Epidermal melanocyte (primary cell): ENCODE measurements at regions not wholly inside any gene's neighbourhood (a gene's known extent, or its start where the extent isn't known, plus 50 kb on each side); places are given as distances from the start of the nearest gene placed in this dataset.

ENCODE experiments used
- DNase-seq: peaks from one replicate; pipeline ENCODE4 v3.0.0; 2011; ENCODE audit warnings: low spot score; ENCODE audit not compliant: insufficient read length

DNA sequence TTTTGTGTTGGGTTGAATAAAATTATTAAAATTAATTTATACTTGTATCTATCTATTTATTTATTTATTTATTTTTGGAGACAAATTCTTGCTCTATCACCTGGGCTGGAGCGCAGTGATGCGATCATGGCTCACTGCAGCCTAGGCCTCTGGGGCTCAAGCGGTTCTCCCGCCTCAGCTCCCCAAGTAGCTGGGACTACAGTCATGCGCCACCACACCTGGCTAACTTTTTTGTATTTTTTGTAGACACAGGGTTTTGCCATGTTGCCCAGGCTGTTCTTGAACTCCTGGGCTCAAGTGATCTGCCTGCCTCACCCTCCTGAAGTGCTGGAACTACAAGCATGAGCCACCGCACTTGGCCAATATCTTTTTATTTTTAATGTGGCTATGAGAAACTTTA is 134.7 kb upstream of the SPDL1 start:
- DNase-seq, result no peak

GRCh38 chr5:169445191-169445590 is 138.4 kb upstream of the SPDL1 start:
- no peak for DNase-seq

GRCh38 chr5:169442913-169443784 is 140.4 kb upstream of the SPDL1 start:
- DNase-seq, result no peak

DNA sequence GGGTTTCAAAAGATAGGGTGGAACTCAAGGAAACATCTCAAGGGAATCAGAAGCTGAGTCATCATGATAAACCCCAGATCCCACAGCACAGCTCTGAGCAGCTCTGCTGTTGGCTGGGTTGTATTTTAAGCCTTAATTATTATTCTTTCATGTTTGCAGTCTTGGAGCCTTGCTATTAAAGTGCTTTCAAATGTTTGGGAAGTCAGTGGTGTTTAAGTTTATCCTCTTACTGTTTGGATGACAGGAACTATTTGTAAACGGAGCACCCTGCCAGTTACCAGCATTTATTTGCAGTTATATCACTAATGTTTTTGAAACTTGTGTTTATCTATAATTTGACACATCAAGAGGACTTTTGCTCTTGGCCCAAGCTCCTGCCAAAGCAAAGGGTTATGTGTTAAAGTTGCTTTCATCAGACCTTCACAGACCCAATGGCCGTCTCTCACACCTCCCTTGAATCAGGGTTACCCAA is 141.1 kb upstream of the SPDL1 start:
- no peak for DNase-seq

DNA sequence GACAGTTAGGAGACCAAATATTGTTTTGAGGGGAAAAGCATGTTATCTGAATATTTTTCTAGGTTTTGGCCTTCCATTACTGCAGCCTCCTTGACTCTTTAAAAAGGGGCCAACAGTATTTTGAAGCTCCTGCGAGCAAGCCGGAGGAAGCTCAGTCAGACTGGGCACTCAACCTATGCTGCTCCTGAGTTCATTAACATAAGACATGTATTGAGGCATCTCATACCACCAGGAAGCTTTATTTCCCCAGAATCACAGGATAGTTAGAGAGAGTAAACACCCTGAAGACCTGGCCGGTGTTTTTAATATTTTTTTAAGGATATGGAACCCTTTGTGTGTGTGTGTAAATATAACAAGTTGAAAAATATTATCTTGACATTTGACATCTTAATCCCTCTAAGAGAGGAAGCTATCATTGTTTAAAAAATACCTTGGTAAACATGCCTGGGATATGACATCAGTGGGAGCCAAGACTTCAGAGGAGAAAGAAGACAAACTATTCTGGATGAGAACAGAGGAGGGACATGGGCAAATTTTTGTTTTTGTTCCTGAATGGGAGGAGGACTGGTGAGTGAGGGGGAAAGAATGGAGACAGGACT is 139.3 kb upstream of the SLIT3 start:
- DNase-seq, result no peak

DNA sequence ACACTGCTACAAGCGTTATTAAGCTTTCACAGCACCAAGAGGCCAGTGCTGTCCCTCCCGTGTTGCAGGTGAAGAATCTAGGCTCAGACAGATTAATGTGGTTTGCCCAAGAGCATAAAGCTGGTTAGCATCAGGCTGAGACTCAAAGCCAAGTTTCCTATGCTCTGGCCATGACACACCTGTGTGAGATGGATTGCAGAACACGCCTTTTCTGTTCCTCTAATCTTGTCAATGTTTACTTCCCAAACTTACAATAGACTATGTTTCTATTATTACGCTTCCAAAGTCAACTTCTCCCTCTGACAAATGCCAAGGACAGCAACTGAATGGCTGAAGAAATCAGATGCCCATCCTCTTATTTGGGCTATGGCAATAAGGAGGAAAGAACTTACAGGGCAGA is 138.4 kb upstream of the SLIT3 start:
- DNase-seq, result no peak

GRCh38 chr5:169435506-169436229 is 134.7 kb upstream of the SLIT3 start:
- no peak for DNase-seq

- DNase-seq, result no peak
Measured at GRCh38 chr5:169433221-169433651, 132.3 kb upstream of the SLIT3 start.

DNA sequence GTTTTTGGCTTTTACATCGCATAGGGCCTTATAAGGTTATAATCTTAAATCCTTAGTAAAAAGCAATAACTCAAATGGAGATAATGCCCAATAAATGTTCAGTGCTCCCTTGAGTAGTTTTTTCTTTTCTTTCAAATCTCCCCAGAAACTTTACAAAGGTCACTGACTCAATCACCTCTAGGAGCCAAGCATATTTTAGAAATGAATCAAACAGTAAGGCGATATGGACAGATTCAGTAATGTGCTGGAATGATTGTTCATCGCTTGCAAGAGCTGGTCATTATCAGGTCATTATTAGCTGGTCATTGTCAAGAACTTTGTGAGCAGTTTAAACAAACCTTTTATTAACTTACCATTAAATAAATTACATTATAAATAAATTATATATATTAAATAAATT is 130.4 kb upstream of the SLIT3 start:
- DNase-seq, result no peak

GRCh38 chr5:169430671-169431070 is 129.7 kb upstream of the SLIT3 start:
- DNase-seq, result no peak

DNA sequence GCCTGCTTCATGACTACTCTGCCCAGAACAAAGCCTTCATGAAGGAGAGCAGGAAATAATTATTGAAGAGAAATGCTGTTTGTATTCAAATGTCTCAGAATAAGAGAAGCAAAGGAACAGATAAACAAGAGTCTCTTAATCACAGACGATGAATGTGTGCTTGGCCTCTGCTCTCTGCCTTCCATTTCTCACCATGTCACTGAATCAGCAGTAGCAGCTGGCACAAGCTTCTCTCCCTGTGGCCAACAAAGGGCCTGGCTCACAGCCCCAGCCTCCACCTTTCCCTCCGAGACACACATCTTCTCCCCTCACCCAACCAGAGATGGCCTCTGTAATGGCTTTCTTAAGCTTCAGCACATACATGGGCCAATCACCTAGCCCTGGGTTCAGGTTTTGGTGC is 128.1 kb upstream of the SLIT3 start:
- DNase-seq, result no peak

DNA sequence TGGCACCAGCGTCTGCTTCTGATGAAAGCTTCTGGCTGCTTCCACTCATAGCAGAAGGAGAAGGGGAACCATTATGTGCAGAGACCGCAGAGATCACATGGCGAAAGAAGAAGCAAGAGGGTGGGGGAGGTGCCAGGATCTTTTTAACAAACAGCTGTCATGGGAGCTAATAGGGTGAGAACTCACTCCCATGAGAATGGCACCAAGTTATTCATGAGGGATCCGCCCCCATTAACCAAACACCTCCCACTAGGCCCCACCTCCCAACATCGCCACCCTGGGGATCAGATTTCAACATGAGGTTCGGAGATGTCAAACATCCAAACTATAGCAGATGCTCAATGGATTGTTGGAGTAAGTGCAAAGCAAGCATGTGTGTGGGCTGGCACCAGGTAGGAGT is 125.8 kb upstream of the SLIT3 start:
- no peak for DNase-seq

GRCh38 chr5:169424670-169425378 is 123.9 kb upstream of the SLIT3 start:
- DNase-seq, result no peak

DNA sequence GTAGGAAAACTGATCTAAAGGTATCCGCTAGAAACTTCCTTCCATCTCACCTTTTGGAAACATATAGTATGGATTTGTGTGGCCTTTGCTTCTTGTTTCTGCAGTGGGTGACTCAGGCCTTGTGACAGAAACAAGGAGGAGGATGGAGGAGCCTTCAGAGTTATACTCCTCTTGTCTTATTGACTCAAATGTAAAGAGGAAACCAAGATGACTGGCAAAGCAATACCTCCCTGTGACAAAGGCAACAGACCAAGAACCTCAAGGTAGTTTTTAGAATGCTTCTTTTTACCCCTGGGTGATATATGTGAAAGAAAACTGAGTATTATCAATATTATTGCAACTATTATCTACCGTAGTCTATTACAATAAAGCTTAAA is 123.3 kb upstream of the SLIT3 start:
- DNase-seq, result no peak

GRCh38 chr5:169423580-169424278 is 122.8 kb upstream of the SLIT3 start:
- no peak for DNase-seq

DNA sequence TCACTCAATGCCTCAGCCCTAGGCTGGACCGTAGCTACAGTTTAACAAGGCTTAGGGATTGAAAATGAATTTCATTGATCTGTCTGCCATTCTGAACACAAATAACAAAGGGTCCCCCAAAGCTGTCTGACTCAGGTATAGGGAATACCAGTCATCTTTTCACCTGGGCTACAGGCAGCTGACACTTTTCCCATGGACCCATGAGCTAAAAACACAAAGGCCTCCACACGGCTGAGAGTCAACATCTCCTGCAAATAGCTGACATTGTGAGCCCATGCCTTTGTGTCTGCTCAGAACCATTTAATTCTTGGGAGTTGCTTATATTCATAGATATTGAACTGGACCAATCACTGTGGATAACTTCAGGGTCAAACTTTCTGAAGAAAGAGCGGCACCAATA is 121.1 kb upstream of the SLIT3 start:
- no peak for DNase-seq

- DNase-seq, result no peak
Measured at GRCh38 chr5:169421677-169422076, 120.7 kb upstream of the SLIT3 start.

DNA sequence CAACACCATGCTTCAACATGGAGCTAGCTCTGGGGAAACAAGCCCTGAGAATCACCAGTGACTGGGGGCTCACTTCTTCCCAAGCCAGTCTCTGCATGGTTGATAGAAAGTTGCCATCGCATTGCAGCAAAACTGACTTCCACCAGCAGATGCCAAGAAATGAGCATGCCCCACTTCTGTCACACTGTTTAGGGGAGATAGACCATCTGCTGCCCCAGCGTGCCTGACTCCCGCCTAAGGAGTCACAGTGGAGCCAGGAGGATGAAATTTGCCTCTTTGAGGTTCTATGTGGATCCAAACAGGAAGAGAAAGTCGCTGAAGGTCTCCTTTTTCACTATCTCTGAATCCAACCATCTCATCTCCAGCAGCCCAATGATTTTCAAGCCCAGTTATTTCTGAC is 116.7 kb upstream of the SLIT3 start:
- no peak for DNase-seq

GRCh38 chr5:169416583-169417196 is 115.8 kb upstream of the SLIT3 start:
- no peak for DNase-seq

DNA sequence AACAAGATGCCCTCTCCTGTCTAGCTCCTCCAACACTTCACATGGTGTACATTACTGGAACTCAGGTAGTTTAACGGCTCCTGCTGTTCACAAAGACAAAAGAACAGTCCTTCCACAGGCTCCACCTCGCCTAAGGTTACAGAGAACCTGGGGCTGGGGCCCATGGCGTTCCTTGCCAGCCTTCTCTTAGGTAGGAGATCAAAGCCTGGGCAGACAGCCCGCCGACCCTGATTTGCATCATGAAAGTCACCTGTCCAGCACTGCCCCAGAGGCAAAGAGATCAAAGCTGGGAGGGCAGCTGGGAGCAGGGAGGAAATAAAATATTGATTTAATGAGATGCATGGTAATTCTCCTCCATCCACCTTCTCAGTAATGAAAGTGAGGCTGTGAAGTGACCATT is 115.0 kb upstream of the SLIT3 start:
- no peak for DNase-seq

DNA sequence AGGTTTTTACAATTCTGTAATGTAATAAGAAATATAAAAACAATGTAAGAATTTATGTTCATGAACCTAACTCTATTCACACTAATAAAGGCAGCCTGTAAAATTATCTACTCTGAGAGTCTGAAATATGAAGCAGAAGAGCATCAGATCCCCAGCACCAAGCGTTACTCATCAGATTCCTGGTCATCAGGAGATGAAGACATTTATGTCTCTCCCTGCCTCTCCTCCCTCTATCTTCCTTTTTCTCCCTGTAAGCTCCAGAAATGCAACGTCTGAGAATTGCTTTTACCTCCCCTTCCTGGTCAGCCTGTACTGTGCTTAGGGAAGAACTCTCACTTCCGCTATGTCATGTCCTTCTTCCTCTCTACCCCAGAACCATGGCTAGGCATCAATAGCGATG is 114.4 kb upstream of the SLIT3 start:
- DNase-seq, result no peak
